PC-9 (cell line): ENCODE measurements at regions not wholly inside any gene's neighbourhood (a gene's known extent, or its start where the extent isn't known, plus 50 kb on each side); places are given as distances from the start of the nearest gene placed in this dataset.

ENCODE experiments used
- CTCF ChIP-seq: fragments of 200-600 bp; sonication (generic); conservative IDR thresholded peaks from 2 replicates; pipeline ENCODE4 v1.6.1; 2017; ENCODE audit warnings: mixed run types, antibody characterized with exemption, mild to moderate bottlenecking, moderate library complexity
- EZH2 ChIP-seq: fragments of 200-600 bp; sonication (generic); IDR thresholded peaks from 2 replicates; pipeline ENCODE4 v1.8.0; 2017; ENCODE audit warnings: antibody characterized with exemption, low read depth

DNA sequence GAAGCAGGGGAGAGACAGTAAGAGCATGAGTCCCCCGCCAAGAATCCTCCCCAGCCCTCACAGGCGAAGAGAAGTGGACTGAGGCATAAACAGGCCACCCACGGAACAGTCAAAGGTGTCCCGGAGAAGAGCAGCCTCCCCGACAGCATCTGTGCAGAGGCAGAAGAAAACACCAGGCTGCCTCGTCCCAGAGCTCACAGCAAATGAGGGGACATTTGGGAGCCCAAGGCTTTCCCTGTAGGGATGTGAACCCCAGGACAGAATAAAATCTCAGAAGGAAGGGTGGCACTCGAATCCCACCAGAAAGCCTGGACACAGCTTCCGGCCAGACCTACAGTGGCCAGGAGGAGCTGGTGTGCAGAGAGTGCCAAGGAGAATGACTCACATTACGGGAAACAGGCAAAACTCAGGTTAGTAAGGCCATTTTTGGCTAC, 90.4 kb downstream of the DLL1 start:
- no peak for TF ChIP-seq CTCF
- TF ChIP-seq EZH2 = no peak
